HG02943 (cell line): ENCODE measurements at regions not wholly inside any gene's neighbourhood (a gene's known extent, or its start where the extent isn't known, plus 50 kb on each side); places are given as distances from the start of the nearest gene placed in this dataset.
"Not testable (repeated sequence)": the region's sequence is repeated elsewhere in the genome, so short reads cannot be mapped to it uniquely, and the experiment has no call there.

Experiments used
- ATAC-seq: cut with Tn5 transposase; IDR thresholded peaks from one replicate; pipeline ENCODE4 v1.9.1; 2021; ENCODE audit warnings: mild to moderate bottlenecking, low read depth, moderate library complexity; ENCODE audit not compliant: unreplicated experiment

DNA sequence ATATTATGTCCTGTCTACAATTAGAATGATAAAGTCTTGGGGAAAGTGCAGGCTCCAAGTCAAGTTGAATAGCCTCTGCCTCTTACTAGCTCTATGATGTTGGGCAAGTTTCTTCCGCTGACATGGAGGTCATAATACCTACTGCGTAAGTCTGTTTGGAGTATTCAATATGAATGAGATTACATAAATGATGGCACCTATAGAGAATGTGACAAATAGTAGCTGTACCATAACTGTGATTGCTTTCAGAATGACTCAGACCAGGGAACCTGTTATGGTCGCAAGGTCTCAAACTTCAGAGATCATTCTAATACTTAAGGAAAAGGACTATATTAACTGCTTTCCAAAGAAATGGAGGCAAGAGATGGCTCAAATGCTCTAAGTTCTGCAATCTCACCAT is 94.0 kb upstream of the ABCA1 start:
- ATAC-seq, result no peak

DNA sequence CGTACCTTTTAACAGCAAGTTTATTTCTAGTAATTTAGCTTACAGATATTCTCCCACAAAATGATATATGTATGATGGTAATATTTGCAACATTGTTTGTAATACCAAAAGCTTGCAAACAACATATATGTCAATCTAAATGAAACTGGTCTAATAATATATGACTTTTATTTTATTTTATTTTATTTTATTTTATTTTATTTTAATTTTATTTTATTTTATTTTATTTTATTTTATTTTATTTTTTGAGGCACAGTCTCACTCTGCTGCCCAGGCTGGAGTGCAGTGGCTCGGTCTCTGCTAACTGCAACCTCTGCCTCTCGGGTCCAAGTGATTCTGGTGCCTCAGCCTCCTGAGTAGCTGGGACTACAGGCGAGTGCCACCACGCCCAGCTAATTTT is 94.6 kb upstream of the ABCA1 start:
- ATAC-seq, result not testable (repeated sequence)

DNA sequence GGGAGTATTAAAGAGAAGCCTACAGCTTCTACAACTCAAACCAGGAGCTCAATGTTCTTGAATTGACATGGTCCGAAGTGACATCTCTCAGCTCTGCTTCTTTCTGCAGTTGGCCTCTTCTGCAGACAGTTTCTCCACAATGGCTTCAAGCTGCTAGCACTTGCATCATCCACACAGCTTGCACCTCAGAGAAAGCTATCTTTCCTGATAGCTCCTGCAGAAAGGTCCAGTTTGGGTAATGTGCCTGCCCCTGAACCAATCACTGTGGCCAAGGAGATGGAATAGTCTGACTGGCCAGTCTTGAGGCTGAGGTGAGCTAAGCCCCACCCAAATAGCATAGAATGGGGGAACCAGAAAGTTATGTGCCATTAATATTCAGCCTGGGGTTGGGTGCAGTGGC is 95.8 kb upstream of the ABCA1 start:
- ATAC-seq, result no peak

DNA sequence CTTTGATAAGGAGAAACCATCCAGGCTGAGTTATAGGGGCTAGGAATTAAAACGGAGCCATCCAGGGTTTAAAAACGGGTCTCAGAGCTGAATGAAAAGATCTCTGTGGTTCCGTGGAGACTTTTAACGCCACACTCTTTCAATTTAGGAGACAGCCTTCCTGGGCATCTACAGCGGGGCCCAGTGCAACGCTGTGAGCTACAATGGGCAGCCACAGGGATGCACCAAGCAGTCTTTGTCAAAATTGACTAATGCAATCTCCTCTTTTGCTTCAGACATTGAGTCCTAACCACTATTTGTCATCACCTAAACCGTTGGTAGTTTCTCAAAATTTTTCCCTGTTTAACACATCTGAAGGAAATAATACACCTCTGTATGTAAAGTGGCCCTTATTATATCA is 96.6 kb upstream of the ABCA1 start:
- no peak for ATAC-seq

DNA sequence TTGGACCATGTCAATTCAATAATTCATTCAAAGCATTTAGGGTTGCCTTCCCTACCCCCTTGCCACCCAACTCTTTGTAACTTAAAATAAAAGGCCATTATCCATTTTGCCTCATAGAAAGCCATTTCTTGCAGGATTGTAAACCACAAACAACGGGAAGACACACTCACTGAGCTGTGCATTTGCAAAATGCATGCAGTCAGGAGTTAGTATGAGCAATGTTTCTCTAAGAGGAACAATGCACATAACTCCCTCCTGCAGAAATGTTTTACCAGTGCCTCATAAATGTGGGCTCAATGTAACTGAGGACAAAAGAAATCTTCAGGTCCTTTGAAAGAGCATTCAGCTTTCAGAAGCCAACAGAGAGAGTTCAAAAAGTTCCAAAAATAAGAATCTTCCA is 98.5 kb upstream of the ABCA1 start:
- no peak for ATAC-seq

DNA sequence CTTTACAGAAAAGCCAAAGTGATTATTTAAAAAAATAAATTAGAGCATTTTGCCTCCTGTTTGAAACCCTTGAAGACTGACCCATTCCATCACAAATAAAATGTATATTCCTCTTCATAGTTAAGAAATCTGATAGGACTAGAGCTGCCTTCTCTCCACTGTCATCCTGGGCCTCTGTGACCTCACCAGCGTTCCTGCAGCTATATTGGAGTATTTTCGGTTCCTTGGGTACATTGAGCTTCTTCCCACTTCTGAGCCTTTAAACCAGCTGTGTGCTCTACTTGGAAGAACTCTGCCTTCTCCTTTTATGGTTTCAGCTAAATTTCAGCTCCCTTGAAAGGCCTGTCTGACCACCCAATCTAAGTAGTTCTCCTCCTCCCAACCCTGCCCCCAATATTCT is 99.1 kb upstream of the ABCA1 start:
- no peak for ATAC-seq

DNA sequence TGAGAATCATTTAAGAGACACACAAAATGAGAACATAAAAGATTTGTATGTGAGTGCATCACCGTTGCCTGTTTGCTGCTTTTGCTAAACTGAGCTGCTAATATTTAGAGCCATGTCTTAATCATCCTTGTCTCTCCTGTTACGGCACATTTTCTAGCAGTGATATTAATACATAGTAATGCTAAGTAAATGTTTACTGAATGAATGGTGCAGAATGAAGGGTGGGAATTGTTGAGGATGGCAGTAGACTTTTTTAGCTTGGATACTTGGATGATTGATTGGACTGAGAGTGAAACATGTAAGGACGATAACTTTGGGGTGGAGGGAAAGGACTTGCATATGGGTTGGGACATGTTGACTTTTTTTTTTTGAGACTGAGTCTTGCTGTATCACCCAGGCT is 102.3 kb upstream of the ABCA1 start:
- ATAC-seq, result no peak

DNA sequence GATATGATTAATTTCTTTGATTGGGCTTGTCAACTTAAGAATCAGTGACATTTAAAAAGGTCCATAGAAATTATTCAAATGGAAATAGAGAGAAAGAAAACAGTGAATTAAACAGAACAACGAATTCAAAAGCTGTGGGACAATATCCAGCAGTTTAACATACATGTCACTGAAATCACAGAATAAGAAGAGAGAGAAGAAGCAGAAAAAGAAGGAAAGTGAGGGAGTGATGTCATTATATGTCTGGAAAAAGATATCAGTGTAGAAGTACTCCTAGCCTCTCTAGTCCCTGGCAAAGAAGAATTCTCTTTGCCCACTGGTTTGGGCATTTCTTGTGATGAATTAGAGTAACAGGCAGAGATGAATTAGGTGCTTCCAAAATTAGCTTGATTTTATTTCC is 109.2 kb upstream of the ABCA1 start:
- no peak for ATAC-seq

DNA sequence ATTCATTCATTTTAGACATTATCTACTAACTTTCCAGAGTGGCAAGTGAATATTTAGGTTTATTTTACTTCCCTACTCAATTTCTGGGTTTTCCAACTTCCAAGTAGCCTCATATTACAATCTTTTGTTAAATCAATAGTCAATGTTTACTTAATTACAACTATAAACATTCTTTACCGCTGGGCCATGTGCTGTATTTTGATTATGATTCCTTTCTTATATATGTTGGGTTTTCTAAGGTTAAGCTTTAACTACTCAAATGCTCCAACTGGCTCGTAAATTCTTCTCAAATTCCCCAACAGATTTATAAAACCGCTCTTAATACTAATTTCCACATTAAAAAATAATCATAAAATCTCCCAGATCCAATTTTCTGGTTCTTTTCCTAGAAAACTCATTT is 110.1 kb upstream of the ABCA1 start:
- no peak for ATAC-seq

DNA sequence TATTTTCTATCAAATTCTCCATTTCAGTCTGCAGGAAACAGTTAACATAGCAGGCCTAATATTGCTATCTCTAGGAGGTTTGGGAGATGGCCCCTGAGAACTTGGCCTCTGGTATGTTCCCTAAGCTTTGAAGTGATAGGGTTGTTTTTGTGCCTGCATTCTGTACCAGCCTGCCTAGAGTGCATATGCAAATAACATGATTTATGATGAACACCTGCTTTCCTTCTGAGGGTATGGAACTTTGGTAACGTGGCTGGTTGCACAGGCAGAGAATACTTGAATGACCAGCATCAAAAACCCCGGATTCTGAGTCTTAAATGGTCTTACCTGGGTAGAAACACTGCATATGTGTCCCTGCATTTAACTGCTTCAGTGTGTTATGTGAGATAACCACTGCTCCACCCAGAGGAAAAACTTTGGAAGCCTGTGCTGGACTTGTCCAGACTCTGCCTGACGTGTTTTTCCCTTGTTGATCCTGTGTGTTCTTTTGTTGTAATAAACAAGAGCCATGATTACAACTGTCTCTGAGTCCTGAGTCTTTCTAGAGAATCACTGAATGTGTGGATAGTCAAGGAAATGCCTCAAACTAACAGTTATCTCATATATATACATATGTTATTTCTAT is 111.3 kb upstream of the ABCA1 start:
- no peak for ATAC-seq

DNA sequence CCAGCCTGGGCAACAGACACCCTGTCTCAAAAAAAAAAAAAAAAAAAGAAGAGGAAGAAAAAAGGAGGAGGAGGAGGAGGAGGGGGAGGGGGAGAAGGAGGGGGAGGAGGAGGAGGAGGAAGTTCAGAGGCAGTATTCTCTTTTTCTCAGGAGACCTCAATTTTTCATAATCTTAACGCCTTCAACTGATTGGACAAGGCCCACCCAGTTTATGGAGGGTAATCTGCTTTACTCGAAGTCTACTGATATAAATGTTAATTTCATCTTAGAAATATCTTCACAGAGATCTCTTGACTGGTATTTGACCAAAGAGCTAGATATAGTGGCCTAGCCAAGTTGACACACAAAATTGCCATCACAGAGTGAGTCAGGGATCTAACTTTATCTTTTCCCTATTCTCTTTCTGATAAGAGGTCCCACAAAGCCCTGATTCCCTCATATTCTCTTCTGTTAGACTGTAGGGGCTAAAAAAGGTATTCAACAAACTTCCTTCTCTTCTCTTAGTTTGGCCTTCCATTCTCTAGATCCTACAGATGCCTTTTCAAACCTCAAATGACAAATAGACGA is 115.5 kb upstream of the ABCA1 start:
- ATAC-seq, result no peak

DNA sequence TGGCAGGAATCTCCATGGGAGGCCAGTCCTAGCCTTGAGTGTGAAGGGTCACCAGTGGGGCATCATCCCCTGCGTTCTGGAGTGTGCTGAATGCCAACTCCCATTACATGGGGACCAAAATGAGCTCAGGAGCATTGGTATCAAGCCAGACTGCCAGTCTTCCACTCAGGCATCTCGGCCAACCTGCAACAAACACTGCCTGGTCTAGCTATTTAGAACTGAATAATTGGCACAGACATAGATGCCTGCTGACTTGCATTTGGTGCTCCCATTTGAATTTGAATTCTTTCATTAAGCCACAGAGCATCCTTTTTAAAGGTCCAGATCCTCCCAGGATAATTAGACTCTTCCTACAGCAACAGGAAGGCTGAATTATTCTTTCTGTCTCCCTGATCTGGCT is 116.6 kb upstream of the ABCA1 start:
- no peak for ATAC-seq

DNA sequence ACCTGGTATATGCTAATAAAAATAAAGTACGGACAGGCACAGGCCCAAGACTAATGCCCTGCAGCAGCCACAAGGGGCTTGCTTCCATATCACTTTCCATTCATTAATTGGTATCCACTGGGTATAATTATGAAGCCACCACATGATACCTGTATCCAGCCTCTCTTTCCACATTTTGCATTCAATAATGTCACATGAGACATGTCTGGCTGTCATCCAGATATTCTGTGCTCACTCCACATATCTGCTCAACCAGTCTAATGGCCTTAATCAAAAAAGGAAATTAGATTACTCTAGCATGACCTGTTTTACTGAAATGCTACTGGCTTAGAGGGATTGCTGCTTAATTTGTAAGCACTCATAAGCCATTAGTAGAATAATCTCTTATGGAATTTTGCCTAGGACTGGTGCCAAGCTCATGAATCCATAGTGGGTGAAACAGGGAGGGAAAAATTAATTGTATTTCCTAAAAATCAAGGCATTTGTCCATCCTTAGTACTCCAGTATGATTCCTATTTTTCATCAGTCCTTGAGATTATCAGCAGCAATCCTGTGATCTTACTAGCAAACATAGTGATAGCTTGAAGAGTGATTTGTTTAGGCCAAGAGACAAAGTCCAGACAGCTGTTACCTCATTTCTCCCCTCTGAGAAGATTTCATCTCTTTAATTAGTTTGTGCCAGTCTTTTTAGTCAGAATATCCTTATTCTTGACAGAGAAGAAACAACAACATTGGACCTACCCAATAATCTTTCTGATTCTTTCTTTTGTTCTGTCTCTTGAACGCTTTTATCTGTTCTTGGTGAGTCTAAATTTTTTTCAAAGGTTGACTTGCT is 119.2 kb upstream of the ABCA1 start:
- ATAC-seq, result no peak

DNA sequence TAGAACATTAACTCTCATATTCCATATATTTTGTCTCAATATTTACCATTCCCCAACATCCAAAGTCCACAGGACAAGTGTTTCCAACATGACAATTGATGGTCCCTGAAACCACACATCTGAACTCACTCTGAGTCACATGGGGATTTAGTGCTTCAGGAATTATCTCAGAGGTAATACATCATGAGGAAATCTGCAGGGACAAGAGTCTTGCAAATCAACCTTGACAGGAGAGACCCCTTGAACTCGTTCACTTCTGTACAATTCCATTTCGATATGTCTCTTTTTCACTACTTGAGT is 119.7 kb upstream of the ABCA1 start:
- no peak for ATAC-seq

DNA sequence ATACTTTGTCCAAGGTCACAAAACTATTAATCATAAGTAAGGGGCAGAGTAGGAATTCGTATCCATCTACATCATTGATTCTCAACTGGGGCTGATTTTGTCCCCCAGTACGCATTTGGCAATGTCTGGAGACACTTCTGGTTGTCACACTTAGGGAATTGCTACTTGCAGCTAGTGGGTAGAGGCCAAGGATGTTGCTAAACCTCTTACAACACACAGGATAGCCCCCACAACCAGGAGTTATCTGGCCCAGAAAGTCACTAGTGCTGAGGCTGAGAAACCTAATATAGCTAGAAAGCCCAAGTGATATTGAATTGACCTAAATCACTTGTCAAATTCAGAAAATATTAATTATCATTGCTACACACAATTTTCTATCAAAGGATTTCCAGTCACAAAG is 120.4 kb upstream of the ABCA1 start:
- ATAC-seq, result no peak

DNA sequence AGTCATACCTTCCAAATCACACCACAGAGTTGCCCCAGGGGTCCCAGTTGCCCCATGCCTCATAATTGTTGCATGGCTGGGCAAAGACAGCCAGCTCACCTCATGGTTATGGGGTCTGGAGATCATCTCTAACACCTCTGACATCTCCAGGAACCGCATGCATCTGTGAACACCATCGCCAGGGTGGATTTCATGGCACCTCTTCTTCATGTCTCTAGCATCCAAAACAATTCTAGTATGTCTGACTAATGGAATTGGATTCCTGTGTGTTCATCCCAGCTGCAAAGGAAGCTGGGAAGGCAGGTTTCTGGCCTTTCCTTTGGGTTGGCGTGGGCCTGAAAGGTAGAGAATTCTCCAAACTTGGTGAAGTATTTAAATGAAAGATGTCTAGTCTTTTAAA is 122.3 kb upstream of the ABCA1 start:
- ATAC-seq, result no peak

DNA sequence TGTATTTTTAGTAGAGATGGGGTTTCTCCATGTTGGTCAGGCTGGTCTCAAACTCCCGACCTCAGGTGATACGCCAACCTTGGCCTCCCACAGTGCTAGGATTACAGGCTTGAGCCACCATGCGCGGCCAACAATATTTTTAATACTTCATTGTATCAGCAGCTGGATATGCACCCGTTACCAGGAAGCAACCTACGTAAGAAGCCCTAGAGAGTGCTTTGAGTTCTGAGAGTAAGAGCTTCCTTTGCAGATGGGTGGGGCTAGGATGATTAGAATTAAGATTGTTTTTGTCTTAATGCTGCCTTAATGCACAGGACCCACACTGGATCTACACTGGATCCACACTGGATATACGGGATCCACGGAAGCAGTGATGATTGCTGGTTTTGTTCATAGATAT is 123.9 kb upstream of the ABCA1 start:
- ATAC-seq, result no peak

DNA sequence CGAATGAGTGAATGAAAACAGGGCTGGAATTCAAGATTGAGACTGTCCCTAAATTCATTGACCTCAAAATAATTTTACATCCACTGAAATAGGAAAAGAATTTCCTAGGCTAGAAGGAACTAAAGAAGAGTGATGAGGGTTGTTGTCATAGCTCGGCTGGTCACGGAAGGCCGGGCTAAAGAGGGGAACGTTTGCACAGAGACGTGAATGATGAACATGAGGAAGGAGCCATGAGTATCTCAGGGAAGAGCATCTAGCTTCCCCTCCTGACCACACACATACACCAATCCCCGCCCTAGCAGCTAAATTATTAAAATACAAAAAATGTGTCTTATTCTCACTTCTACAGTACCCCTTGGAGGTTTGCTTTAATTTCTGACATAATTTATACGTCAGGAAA is 124.4 kb upstream of the ABCA1 start:
- ATAC-seq, result no peak

DNA sequence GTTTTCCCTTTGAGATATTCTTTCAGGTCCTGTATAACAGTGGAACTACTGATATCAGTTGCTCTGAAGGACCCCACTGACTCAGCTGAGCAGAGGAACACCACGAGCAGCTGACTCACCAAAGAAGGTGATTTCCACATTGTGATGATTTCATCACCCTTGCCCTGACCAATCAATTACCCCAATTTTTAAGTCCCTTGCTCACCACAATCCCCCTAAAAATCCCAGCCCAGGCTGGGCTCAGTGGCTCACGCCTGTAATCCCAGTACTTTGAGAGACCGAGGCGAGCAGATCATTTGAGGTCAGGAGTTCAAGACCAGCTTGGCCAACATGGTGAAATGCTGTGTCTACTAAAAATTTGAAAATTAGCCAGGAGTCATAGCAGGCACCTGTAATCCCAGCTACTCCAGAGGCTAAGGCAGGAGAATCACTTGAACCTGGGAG is 125.3 kb upstream of the ABCA1 start:
- no peak for ATAC-seq

DNA sequence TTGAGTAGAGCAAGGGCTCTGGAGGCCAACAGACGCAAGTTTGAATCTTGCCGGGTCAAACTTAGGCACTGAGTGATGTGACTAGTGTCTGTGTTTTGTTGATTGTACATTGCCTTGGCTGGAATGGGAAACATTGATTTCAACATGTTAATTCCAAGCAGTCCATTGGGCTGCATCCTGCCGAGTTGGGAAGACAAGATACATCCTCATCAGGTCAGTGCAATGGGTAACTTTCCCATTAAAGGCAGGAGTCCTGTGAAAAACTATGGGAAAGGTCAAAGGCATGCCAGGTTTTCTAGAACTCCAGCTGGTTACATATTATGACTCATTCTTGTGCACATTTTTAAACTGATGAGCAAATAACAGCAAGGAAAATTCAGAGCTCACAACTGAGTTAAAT is 126.5 kb upstream of the ABCA1 start:
- no peak for ATAC-seq

DNA sequence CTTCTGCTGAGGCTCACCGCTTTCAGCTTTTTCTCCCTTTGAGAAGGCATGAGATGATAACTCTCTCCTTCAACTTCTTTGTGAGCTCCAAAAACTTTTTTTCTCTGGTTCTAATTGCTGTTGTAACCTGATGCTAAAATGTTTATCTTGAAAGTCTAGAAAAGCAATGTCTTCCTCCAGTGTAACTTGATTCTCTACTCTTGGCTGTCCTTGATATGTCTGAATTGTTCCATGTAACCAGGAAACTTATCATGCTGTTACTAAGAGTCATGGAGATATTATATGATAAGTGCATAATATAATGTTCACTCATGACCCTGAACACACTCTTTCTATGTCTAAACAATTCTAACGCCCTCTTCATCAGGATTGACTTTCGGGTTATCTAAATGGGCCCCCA is 128.0 kb upstream of the ABCA1 start:
- no peak for ATAC-seq

DNA sequence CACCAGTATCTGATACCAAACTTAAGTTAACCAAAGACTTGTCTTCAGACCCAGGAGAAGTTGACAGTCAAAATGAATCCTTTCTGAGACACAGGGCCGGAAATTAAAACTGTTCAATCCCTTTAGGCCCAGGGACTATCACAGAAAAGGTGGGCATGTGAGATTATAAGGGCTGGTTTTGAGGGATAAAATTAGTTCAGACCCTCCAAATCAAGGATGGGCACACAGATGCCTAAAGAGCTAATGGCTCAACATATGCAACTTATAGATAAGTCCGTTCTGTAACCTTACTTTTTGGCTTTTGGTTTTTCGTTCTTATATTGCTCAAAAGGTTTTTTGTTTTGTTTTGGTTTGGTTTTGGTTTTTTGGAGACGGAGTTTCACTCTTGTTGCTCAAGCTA is 129.6 kb upstream of the ABCA1 start:
- ATAC-seq, result no peak
